ENCODE measurements at regions not wholly inside any gene's neighbourhood (a gene's known extent, or its start where the extent isn't known, plus 50 kb on each side); places are given as distances from the start of the nearest gene placed in this dataset.

GRCh38 chr6:15148356-15148946 is 97.4 kb upstream of the JARID2 start:
- Histone ChIP-seq H3K4me3 (replicated peaks; ENCODE audit: insufficient read depth, low read length) (no peak overlapping the region), H3K27me3 (ENCODE audit: insufficient read depth, poor library complexity, severe bottlenecking) (no peaks in the 10 kb centered on the region), H3K27ac (replicated peaks) (no peak overlapping the region)
- TF ChIP-seq POLR2AphosphoS5 (IDR thresholded peaks at IDR 0.05; ENCODE audit: low read depth), result no peak
- no peak for TF ChIP-seq SPI1 (IDR thresholded peaks at IDR 0.05; ENCODE audit: borderline replicate concordance, low read depth)
- TF ChIP-seq, protein P1, sequence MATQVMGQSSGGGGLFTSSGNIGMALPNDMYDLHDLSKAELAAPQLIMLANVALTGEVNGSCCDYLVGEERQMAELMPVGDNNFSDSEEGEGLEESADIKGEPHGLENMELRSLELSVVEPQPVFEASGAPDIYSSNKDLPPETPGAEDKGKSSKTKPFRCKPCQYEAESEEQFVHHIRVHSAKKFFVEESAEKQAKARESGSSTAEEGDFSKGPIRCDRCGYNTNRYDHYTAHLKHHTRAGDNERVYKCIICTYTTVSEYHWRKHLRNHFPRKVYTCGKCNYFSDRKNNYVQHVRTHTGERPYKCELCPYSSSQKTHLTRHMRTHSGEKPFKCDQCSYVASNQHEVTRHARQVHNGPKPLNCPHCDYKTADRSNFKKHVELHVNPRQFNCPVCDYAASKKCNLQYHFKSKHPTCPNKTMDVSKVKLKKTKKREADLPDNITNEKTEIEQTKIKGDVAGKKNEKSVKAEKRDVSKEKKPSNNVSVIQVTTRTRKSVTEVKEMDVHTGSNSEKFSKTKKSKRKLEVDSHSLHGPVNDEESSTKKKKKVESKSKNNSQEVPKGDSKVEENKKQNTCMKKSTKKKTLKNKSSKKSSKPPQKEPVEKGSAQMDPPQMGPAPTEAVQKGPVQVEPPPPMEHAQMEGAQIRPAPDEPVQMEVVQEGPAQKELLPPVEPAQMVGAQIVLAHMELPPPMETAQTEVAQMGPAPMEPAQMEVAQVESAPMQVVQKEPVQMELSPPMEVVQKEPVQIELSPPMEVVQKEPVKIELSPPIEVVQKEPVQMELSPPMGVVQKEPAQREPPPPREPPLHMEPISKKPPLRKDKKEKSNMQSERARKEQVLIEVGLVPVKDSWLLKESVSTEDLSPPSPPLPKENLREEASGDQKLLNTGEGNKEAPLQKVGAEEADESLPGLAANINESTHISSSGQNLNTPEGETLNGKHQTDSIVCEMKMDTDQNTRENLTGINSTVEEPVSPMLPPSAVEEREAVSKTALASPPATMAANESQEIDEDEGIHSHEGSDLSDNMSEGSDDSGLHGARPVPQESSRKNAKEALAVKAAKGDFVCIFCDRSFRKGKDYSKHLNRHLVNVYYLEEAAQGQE (IDR thresholded peaks at IDR 0.05; ENCODE audit: insufficient replicate concordance, low read depth), result no peak
- no peak for TF ChIP-seq GABPA (IDR thresholded peaks at IDR 0.05; ENCODE audit: low read depth)
- DNase-seq (ENCODE audit: low read depth in 1 of 2, low spot score in 1 of 2), result no peak

- H3K27ac ChIP-seq (replicated peaks), result no peak overlapping the region
- DNase-seq (ENCODE audit: low read depth in 1 of 2, low spot score in 1 of 2), result no peak
- no peaks in the 10 kb centered on the region for H3K27me3 ChIP-seq (ENCODE audit: insufficient read depth, poor library complexity, severe bottlenecking)
- no peak overlapping the region for H3K4me3 ChIP-seq (replicated peaks; ENCODE audit: insufficient read depth, low read length)
- TF ChIP-seq, protein P1 (IDR thresholded peaks at IDR 0.05; ENCODE audit: insufficient replicate concordance, low read depth), result no peak
- TF ChIP-seq GABPA (IDR thresholded peaks at IDR 0.05; ENCODE audit: low read depth), result no peak
- TF ChIP-seq, protein P2, sequence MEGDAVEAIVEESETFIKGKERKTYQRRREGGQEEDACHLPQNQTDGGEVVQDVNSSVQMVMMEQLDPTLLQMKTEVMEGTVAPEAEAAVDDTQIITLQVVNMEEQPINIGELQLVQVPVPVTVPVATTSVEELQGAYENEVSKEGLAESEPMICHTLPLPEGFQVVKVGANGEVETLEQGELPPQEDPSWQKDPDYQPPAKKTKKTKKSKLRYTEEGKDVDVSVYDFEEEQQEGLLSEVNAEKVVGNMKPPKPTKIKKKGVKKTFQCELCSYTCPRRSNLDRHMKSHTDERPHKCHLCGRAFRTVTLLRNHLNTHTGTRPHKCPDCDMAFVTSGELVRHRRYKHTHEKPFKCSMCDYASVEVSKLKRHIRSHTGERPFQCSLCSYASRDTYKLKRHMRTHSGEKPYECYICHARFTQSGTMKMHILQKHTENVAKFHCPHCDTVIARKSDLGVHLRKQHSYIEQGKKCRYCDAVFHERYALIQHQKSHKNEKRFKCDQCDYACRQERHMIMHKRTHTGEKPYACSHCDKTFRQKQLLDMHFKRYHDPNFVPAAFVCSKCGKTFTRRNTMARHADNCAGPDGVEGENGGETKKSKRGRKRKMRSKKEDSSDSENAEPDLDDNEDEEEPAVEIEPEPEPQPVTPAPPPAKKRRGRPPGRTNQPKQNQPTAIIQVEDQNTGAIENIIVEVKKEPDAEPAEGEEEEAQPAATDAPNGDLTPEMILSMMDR (IDR thresholded peaks at IDR 0.05; ENCODE audit: insufficient read depth, low read length), result no peak
- TF ChIP-seq POLR2AphosphoS5 (IDR thresholded peaks at IDR 0.05; ENCODE audit: low read depth), result no peak
- no peak for TF ChIP-seq SPI1 (IDR thresholded peaks at IDR 0.05; ENCODE audit: borderline replicate concordance, low read depth)
Observed at GRCh38 chr6:15150207-15150606, 95.7 kb upstream of the JARID2 start.

DNA sequence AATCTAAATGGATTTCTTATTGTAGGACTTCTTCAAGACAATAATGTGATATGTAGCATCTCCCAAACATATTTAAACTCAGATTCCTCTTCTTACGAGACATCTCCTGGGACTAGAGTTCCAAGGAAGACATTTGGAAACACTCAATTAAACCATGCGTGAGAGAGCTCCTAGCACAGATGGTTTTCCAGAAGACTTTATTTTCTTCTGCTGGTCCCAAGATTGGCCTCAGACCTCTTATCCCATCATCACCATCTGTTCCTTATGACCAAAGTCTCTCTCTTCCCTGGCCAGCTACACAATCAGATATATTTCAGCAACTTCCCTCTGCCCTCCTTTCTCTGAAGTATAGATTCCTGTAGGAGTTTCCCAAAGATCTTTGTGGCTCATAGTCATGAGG is 93.2 kb upstream of the JARID2 start:
- H3K4me3 ChIP-seq (replicated peaks; ENCODE audit: insufficient read depth, low read length), result no peak overlapping the region
- no peak overlapping the region for H3K27ac ChIP-seq (replicated peaks)
- H3K27me3 ChIP-seq (ENCODE audit: insufficient read depth, poor library complexity, severe bottlenecking), result no peaks in the 10 kb centered on the region
- TF ChIP-seq GABPA (IDR thresholded peaks at IDR 0.05; ENCODE audit: low read depth) (no peak), POLR2AphosphoS5 (IDR thresholded peaks at IDR 0.05; ENCODE audit: low read depth) (no peak), SPI1 (IDR thresholded peaks at IDR 0.05; ENCODE audit: borderline replicate concordance, low read depth) (no peak)
- TF ChIP-seq, protein P1 (IDR thresholded peaks at IDR 0.05; ENCODE audit: insufficient replicate concordance, low read depth), result no peak
- TF ChIP-seq, protein P2 (IDR thresholded peaks at IDR 0.05; ENCODE audit: insufficient read depth, low read length), result no peak
- DNase-seq (ENCODE audit: low read depth in 1 of 2, low spot score in 1 of 2), result no peak

All from HL-60 (cell line).